GM13976 (cell line): ENCODE measurements at regions not wholly inside any gene's neighbourhood (a gene's known extent, or its start where the extent isn't known, plus 50 kb on each side); places are given as distances from the start of the nearest gene placed in this dataset.

Source experiments
- DNase-seq: peaks from one replicate; pipeline ENCODE4 v3.0.0; 2012; ENCODE audit warnings: low spot score
- in situ Hi-C: fragments of 300-500 bp; cut with MboI; formaldehyde crosslinking; loops from one replicate; pipeline ENCODE4 v1.12.0; 2022; ENCODE audit warnings: low sequenced_read_pairs, mixed read lengths, inconsistent platforms; ENCODE audit not compliant: unreplicated experiment
- TF ChIP-seq, protein P1 (sequence below): IDR thresholded peaks from 2 replicates; pipeline ENCODE4 v1.5.1; 2012; ENCODE audit warnings: borderline replicate concordance, mild to moderate bottlenecking; ENCODE audit not compliant: insufficient read depth; ENCODE audit errors: extremely low read depth, missing control alignments, control extremely low read depth

DNA sequence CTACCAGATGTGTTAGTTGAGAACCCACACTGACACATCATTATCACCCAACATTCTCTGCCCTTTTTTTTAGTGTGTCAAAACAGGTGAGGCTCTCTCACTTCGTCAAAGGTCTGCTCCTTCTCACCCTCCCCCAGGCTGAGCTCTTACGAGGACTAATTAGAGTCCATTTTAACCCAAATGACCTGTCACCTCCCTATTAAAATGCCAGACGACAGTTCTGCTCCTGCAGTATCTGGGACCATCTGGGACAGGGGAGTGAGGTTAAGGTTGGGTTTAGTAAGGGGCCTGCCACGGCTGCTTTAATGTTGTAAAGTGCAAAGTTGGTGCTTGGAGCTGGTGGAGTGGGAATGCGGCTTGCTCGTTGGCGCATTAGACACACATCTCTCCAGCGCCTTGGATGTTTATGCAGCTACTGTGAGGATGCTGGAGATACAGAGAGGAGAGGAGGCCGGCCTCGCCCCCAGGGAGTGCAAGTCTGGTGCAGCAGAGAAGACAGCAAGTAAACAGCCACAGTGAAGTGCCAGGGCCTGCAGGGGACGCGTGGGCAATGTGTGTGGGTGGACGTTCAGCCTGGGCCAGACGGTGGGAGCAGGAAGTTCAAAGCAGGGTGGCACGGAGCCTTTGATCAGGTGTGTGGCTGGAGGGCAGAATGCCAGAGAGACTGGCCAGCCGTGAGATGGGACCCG lies 96.2 kb downstream of the C9orf50 start:
- no peak for DNase-seq
- in situ Hi-C loops: no loop called here
- TF ChIP-seq, protein P1, sequence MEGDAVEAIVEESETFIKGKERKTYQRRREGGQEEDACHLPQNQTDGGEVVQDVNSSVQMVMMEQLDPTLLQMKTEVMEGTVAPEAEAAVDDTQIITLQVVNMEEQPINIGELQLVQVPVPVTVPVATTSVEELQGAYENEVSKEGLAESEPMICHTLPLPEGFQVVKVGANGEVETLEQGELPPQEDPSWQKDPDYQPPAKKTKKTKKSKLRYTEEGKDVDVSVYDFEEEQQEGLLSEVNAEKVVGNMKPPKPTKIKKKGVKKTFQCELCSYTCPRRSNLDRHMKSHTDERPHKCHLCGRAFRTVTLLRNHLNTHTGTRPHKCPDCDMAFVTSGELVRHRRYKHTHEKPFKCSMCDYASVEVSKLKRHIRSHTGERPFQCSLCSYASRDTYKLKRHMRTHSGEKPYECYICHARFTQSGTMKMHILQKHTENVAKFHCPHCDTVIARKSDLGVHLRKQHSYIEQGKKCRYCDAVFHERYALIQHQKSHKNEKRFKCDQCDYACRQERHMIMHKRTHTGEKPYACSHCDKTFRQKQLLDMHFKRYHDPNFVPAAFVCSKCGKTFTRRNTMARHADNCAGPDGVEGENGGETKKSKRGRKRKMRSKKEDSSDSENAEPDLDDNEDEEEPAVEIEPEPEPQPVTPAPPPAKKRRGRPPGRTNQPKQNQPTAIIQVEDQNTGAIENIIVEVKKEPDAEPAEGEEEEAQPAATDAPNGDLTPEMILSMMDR: no peak

DNA sequence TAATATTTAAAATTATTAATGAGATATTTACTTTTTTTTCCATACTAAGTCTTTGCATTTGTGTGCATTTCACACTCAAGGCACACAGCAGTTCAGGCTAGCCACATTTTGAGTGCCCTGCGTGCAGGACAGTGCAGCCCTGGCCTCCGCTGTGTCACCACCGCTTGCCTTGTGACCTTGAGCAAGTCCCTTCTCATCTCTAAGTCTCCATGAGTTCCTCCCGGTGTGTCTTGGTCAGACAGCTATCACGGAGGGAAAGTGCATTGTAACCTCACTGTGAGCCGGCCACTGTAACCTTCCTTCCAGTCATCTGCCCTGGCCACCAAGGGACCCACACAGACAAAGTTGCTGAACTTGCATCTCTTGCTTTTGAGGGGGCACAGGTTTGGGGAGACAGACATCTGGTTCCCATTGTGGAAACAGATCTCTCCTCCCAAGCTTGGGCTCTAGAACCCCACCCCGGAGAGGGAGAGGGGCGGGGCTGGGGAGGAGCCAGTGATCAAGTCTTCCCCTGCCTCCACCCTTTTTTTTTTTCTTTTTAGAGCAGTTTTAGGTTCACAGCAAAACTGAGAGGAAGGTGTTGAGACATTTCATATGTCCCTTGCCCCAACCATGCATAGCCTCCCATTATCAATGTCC lies 96.8 kb downstream of the C9orf50 start:
- TF ChIP-seq, protein P1: no peak
- DNase-seq: no peak
- in situ Hi-C loops: no loop called here

DNA sequence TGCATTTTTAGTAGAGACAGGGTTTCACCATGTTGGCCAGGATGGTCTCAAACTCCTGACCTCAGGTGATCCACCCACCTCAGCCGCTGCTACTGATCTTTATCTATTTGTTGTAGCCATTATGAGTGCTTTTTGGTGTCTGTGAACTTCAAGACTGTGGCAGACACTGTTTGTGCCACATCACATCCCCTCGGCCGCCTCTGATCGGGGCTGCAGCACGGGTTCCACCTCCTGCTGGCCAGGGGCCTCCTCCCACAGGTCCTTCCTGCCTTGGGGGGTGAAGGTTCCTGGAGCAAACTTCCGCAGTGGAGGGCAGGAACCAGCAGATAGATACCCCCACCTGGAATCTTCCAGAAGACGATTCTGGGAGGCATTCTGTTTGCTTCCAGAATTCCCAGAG lies 98.5 kb downstream of the C9orf50 start:
- TF ChIP-seq, protein P1: no peak
- no peak for DNase-seq
- in situ Hi-C loops: no loop called here

DNA sequence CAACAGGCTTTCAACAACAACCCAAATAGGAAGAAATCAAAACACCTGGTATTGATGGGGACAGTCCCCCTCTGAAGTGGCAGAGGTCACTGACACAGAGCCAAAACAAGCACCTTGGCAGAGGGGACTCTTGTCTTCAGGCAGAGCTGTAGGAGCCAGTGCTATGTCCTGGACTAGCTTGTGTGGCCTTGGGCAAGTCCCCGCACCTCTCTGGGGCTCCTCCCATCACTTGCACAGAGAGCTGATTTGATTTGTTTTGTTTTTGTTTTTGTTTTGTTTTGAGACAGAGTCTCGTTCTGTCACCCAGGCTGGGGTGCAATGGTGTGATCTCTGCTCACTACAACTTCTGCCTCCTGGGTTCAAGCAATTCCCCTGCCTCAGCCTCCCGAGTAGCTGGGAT lies 100.8 kb downstream of the C9orf50 start:
- TF ChIP-seq, protein P1: no peak
- in situ Hi-C loops: no loop called here
- DNase-seq: no peak

DNA sequence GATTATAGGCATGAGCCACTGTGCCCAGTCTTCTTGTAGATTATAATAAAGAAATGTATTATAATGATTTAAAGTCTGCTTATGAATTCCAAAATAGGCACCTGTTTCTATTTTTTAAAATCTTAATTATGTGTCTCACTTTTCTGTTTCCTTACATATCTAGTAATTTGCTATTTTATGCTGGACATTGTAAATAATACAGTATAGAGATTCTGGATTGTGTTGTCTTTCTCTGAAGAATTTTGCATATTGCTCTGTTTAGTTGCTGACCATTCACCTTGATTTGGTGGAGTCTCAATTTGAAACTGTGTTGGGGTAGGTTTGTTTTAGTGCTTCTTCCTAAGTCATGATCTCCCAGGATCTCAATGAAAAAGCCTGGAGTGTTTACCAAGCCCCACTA lies 102.8 kb downstream of the C9orf50 start:
- TF ChIP-seq, protein P1: no peak
- in situ Hi-C loops: no loop called here
- DNase-seq: no peak

DNA sequence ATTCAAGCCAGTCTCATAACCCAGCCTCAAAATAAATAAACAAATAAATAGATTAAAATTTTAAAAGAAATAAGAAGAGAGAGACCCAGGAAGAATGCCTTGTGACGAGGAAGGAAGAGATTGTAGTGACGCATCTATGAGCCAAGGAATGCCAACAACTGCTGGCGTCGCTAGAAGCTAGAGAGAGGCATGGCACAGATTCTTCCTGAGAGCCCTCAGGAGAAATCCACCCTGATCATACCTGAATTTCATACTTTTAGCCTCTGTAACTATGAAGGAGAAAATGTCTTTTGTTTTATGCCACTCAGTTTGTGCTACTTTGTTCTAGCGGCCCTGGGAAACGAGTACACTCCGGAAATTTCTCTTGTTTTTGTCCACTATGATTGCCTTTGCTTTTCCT lies 103.9 kb downstream of the C9orf50 start:
- in situ Hi-C loops: no loop called here
- TF ChIP-seq, protein P1: no peak
- DNase-seq: no peak
